GM23248 (cell line): ENCODE measurements at regions not wholly inside any gene's neighbourhood (a gene's known extent, or its start where the extent isn't known, plus 50 kb on each side); places are given as distances from the start of the nearest gene placed in this dataset.

Source experiments
- EZH2 ChIP-seq: fragments of 200-600 bp; sonication (generic); IDR thresholded peaks from 2 replicates; pipeline ENCODE4 v1.6.1; 2018; ENCODE audit warnings: antibody characterized with exemption, mild to moderate bottlenecking; ENCODE audit not compliant: insufficient read depth, poor library complexity, severe bottlenecking
- EZH2phosphoT487 ChIP-seq: fragments of 200-600 bp; sonication (generic); IDR thresholded peaks from 2 replicates; pipeline ENCODE4 v1.6.1; 2018; ENCODE audit warnings: antibody characterized with exemption, moderate library complexity, mild to moderate bottlenecking, low read depth; ENCODE audit not compliant: insufficient read depth

- TF ChIP-seq EZH2: no peak
- no peak for TF ChIP-seq EZH2phosphoT487
These were observed 1185.4 kb upstream of the SEMA6A start for GRCh38 chr5:117759849-117760499.
